ENCODE measurements at regions not wholly inside any gene's neighbourhood (a gene's known extent, or its start where the extent isn't known, plus 50 kb on each side); places are given as distances from the start of the nearest gene placed in this dataset.

- H3K36me3 ChIP-seq (ENCODE audit: control insufficient read depth, insufficient read depth, low read length), result no peaks in the 10 kb centered on the region
- ATAC-seq, result no peak
- TF ChIP-seq REST (IDR thresholded peaks at IDR 0.05; ENCODE audit: insufficient read depth in 1 of 2, low read depth in 2 of 2, low read length in 1 of 2), result no peak
- no peak for TF ChIP-seq SIN3A (IDR thresholded peaks at IDR 0.05; ENCODE audit: borderline replicate concordance, insufficient read depth, low read depth, low read length)
- TF ChIP-seq CTCF (IDR thresholded peaks at IDR 0.05), result no peak
- TF ChIP-seq TCF7L2 (IDR thresholded peaks at IDR 0.05; ENCODE audit: low read depth, low read length), result no peak
- TF ChIP-seq POLR2AphosphoS5 (IDR thresholded peaks at IDR 0.05; ENCODE audit: low read depth, low read length), result no peak
- CTCF ChIA-PET, result no interaction called here
- POLR2A ChIA-PET, result no interaction called here
- intact Hi-C loops (cut with micrococcal nuclease; ENCODE audit: unreplicated experiment) (no loop called here), in situ Hi-C loops (cut with HindIII; ENCODE audit: low pct_unique_long_range_greater_than_20kb, low sequenced_read_pairs) (no loop called here)
- no TSS peak for BruUV-seq (replicated peaks)
- H3K4me1 ChIP-seq (ENCODE audit: control insufficient read depth, insufficient read depth, low read length), result no peaks in the 10 kb centered on the region
- H3K9me3 ChIP-seq (ENCODE audit: control insufficient read depth, insufficient read depth, low read depth, low read length), result no peaks in the 10 kb centered on the region; the same call in 1 of the 2 replicates
- no peak overlapping the region for H3K4me3 ChIP-seq (ENCODE audit: low read depth in 2 of 2, low read length in 2 of 2)
- H3K27ac ChIP-seq (ENCODE audit: low read length), result no peak overlapping the region
- H3K27me3 ChIP-seq (ENCODE audit: control insufficient read depth, insufficient read depth, low read length), result no peaks in the 10 kb centered on the region
- no peak for DNase-seq (ENCODE audit: low read depth, low spot score)
Observed at GRCh38 chr15:46938169-46938568, 779.1 kb upstream of the SEMA6D start.

GRCh38 chr15:46941241-46941640 lies 776.1 kb upstream of the SEMA6D start:
- in situ Hi-C loops (cut with HindIII; ENCODE audit: low pct_unique_long_range_greater_than_20kb, low sequenced_read_pairs), result no loop called here
- POLR2A ChIA-PET, result no interaction called here

More at GRCh38 chr15:46941241-46941640, 776.1 kb upstream of the SEMA6D start:
- CTCF ChIA-PET, result no interaction called here
- no TSS peak for BruUV-seq (replicated peaks)
- no peak for TF ChIP-seq SIN3A (IDR thresholded peaks at IDR 0.05; ENCODE audit: borderline replicate concordance, insufficient read depth, low read depth, low read length)
- TF ChIP-seq POLR2AphosphoS5 (IDR thresholded peaks at IDR 0.05; ENCODE audit: low read depth, low read length), result no peak
- TF ChIP-seq TCF7L2 (IDR thresholded peaks at IDR 0.05; ENCODE audit: low read depth, low read length), result no peak
- no peak for TF ChIP-seq CTCF (IDR thresholded peaks at IDR 0.05)
- no peak for TF ChIP-seq REST (IDR thresholded peaks at IDR 0.05; ENCODE audit: insufficient read depth in 1 of 2, low read depth in 2 of 2, low read length in 1 of 2)
- no peak overlapping the region for H3K4me3 ChIP-seq (ENCODE audit: low read depth in 2 of 2, low read length in 2 of 2)
- DNase-seq (ENCODE audit: low read depth, low spot score), result no peak
- no peaks in the 10 kb centered on the region for H3K4me1 ChIP-seq (ENCODE audit: control insufficient read depth, insufficient read depth, low read length)
- H3K36me3 ChIP-seq (ENCODE audit: control insufficient read depth, insufficient read depth, low read length), result no peaks in the 10 kb centered on the region
- H3K9me3 ChIP-seq (ENCODE audit: control insufficient read depth, insufficient read depth, low read depth, low read length), result no peaks in the 10 kb centered on the region; the same call in 1 of the 2 replicates
- H3K27ac ChIP-seq (ENCODE audit: low read length), result no peak overlapping the region
- ATAC-seq, result no peak
- intact Hi-C loops (cut with micrococcal nuclease; ENCODE audit: unreplicated experiment), result no loop called here
- no peaks in the 10 kb centered on the region for H3K27me3 ChIP-seq (ENCODE audit: control insufficient read depth, insufficient read depth, low read length)
